Kidney epithelial cell (primary cell): ENCODE measurements at regions not wholly inside any gene's neighbourhood (a gene's known extent, or its start where the extent isn't known, plus 50 kb on each side); places are given as distances from the start of the nearest gene placed in this dataset.

Source experiments
- DNase-seq: peaks from one replicate; pipeline ENCODE4 v3.0.0-alpha.2; 2010; ENCODE audit warnings: low read depth
- H3K27me3 ChIP-seq: 2 replicates; pipeline ENCODE4 v1.6.0; 2011; ENCODE audit warnings: low read length; ENCODE audit not compliant: control insufficient read depth, insufficient read depth
- H3K36me3 ChIP-seq: 2 replicates; pipeline ENCODE4 v1.5.1; 2011; ENCODE audit warnings: low read length; ENCODE audit not compliant: control insufficient read depth, insufficient read depth
- H3K4me3 ChIP-seq: 2 replicates; pipeline ENCODE4 v1.5.1; 2011; ENCODE audit warnings: low read depth, mild to moderate bottlenecking, control low read depth, low read length
- CTCF ChIP-seq: IDR thresholded peaks from 2 replicates; pipeline ENCODE4 v1.5.1; 2011; ENCODE audit warnings: mild to moderate bottlenecking, moderate library complexity, low read length, control low read depth, inconsistent platforms; ENCODE audit not compliant: insufficient read depth, poor library complexity, severe bottlenecking

- Histone ChIP-seq H3K27me3 (no peaks in the 10 kb centered on the region), H3K4me3 (no peak overlapping the region), H3K36me3 (no peaks in the 10 kb centered on the region)
- TF ChIP-seq CTCF: no peak
- DNase-seq: no peak
These were observed 209.6 kb upstream of the SLC39A10 start for GRCh38 chr2:195447323-195447975.

GRCh38 chr2:195445639-195446038 is 211.4 kb upstream of the SLC39A10 start:
- no peak overlapping the region for H3K4me3 ChIP-seq
- DNase-seq: no peak
- no peak for TF ChIP-seq CTCF
- H3K27me3 ChIP-seq: no peaks in the 10 kb centered on the region
- no peaks in the 10 kb centered on the region for H3K36me3 ChIP-seq

GRCh38 chr2:195443926-195444325 is 213.1 kb upstream of the SLC39A10 start:
- no peak overlapping the region for H3K4me3 ChIP-seq
- no peaks in the 10 kb centered on the region for H3K36me3 ChIP-seq
- no peak for TF ChIP-seq CTCF
- DNase-seq: no peak
- H3K27me3 ChIP-seq: no peaks in the 10 kb centered on the region

- no peak for TF ChIP-seq CTCF
- H3K27me3 ChIP-seq: no peaks in the 10 kb centered on the region
- no peak overlapping the region for H3K4me3 ChIP-seq
- no peaks in the 10 kb centered on the region for H3K36me3 ChIP-seq
- DNase-seq: no peak
These were observed 214.4 kb upstream of the SLC39A10 start for GRCh38 chr2:195442458-195443175.

GRCh38 chr2:195438692-195439091 is 218.3 kb upstream of the SLC39A10 start:
- no peaks in the 10 kb centered on the region for H3K27me3 ChIP-seq
- TF ChIP-seq CTCF: no peak
- no peak overlapping the region for H3K4me3 ChIP-seq
- H3K36me3 ChIP-seq: no peaks in the 10 kb centered on the region
- no peak for DNase-seq

GRCh38 chr2:195437521-195437920 is 219.5 kb upstream of the SLC39A10 start:
- TF ChIP-seq CTCF: no peak
- H3K36me3 ChIP-seq: no peaks in the 10 kb centered on the region
- H3K27me3 ChIP-seq: no peaks in the 10 kb centered on the region
- no peak overlapping the region for H3K4me3 ChIP-seq
- DNase-seq: no peak
